Peyer's patch (tissue), 4 donors: ENCODE measurements at regions not wholly inside any gene's neighbourhood (a gene's known extent, or its start where the extent isn't known, plus 50 kb on each side); places are given as distances from the start of the nearest gene placed in this dataset.

ENCODE experiments used
- CTCF ChIP-seq, 6 experiments: fragments of 450-650 bp in 4 of 6; fragments of 200-600 bp in 2 of 6; sonication (generic) in 1 of 6; IDR thresholded peaks; one replicate each; pipeline ENCODE4 v1.5.1; 2017 to 2019; ENCODE audit warnings: antibody characterized with exemption in 6 of 6, mild to moderate bottlenecking in 3 of 6, moderate library complexity in 1 of 6
- POLR2A ChIP-seq, 2 donors: fragments of 450-650 bp; IDR thresholded peaks; one replicate each; pipeline ENCODE4 v1.5.1; 2017; ENCODE audit warnings: antibody characterized with exemption in 2 of 2, mild to moderate bottlenecking in 2 of 2, moderate library complexity in 2 of 2

- TF ChIP-seq CTCF (IDR thresholded peaks at IDR 0.05) = no peak
- TF ChIP-seq POLR2A (IDR thresholded peaks at IDR 0.05) = no peak
Observed at GRCh38 chr2:43038034-43038695, 188.2 kb downstream of the ZFP36L2 start.
